K562 (cell line): ENCODE measurements at regions not wholly inside any gene's neighbourhood (a gene's known extent, or its start where the extent isn't known, plus 50 kb on each side); places are given as distances from the start of the nearest gene placed in this dataset.

Experiments
- ATAC-seq: fragments of 200-7000 bp; cut with Tn5 transposase; 3 replicates; pipeline ENCODE4 v1.9.1; 2020; ENCODE audit warnings: moderate library complexity
- BruUV-seq: library from RNA; stranded (reverse); fragments of 400-500 nt; replicated peaks from 2 replicates; lab custom pipeline; 2021; lab: Mats Ljungman, UMichigan
- CTCF ChIA-PET: fragments of 300-600 bp; formaldehyde crosslinking; extraction: SDS; loops from one replicate; lab custom pipeline; 2021; ENCODE audit warnings: low intra/inter-chr PET ratio; lab: Yijun Ruan, JAX
- POLR2A ChIA-PET: fragments of 300-600, 350-650 bp; sonication (Branson Sonifier 250); formaldehyde crosslinking; extraction: SDS; loops from one replicate; lab custom pipeline; 2021; ENCODE audit warnings: antibody characterized with exemption, inconsistent platforms; lab: Yijun Ruan, JAX
- DNase-seq, 4 experiments: peaks; one replicate each; pipeline versions ENCODE4 v3.0.0 to v3.0.0-alpha.2; 2011 to 2018; ENCODE audit warnings: low spot score in 3 of 4, mixed read lengths in 3 of 4; ENCODE audit errors: extremely low read depth in 1 of 4
- FAIRE-seq: peaks from 2 replicates; lab custom pipeline; 2011; peaks lifted over from hg19 to GRCh38; lab: Jason Lieb, UNC
- H2AFZ ChIP-seq: 2 replicates; pipeline ENCODE4 v1.6.0; 2011; ENCODE audit warnings: low read depth, low read length, control low read depth, inconsistent platforms
- H3K27ac ChIP-seq: fragments of 200-600 bp; 3 replicates; pipeline ENCODE4 v1.8.0; 2011; ENCODE audit warnings: low read depth, mild to moderate bottlenecking, control low read depth, inconsistent platforms, low read length, moderate library complexity, mixed read lengths; ENCODE audit errors: extremely low read depth
- H3K27me3 ChIP-seq, 2 experiments: fragments of 300-600 bp in 1 of 2; 2 replicates in 1 of 2; 3 replicates in 1 of 2; pipeline versions ENCODE4 v1.6.0 to v1.8.0; 2011; ENCODE audit warnings: inconsistent platforms in 2 of 2, low read length in 2 of 2, mild to moderate bottlenecking in 1 of 2, mixed read lengths in 1 of 2, moderate library complexity in 1 of 2; ENCODE audit not compliant: control insufficient read depth in 2 of 2, insufficient read depth in 2 of 2
- H3K36me3 ChIP-seq: fragments of 300-600 bp; 3 replicates; pipeline ENCODE4 v1.8.0; 2011; ENCODE audit warnings: mild to moderate bottlenecking, low read length, inconsistent platforms; ENCODE audit not compliant: control insufficient read depth, insufficient read depth
- H3K4me1 ChIP-seq, 2 experiments: fragments of 200-600 bp in 1 of 2; replicated peaks in 1 of 2; 2 replicates in 1 of 2; 3 replicates in 1 of 2; pipeline versions ENCODE4 v1.5.1 to v1.8.0; 2011; ENCODE audit warnings: inconsistent platforms in 2 of 2, low read length in 2 of 2, mild to moderate bottlenecking in 1 of 2, mixed read lengths in 1 of 2, moderate library complexity in 1 of 2; ENCODE audit not compliant: control insufficient read depth in 2 of 2, insufficient read depth in 2 of 2
- H3K4me2 ChIP-seq: 2 replicates; pipeline ENCODE4 v1.6.1; 2011; ENCODE audit warnings: low read length, control low read depth, inconsistent platforms, mixed read lengths; ENCODE audit not compliant: insufficient read depth
- H3K4me3 ChIP-seq: fragments of 200-600 bp; sonication (generic), shearing (Covaris generic); 2 replicates; pipeline ENCODE4 v1.5.1; 2016; ENCODE audit warnings: control low read depth, inconsistent platforms
- H3K79me2 ChIP-seq: fragments of 200-600 bp; 3 replicates; pipeline ENCODE4 v1.8.0; 2011; ENCODE audit warnings: low read length, inconsistent platforms; ENCODE audit not compliant: control insufficient read depth, insufficient read depth
- H3K9ac ChIP-seq, 2 experiments: 2 replicates each; pipeline versions ENCODE4 v1.6.0 to v1.6.1; 2011; ENCODE audit warnings: low read depth in 2 of 2, low read length in 2 of 2, control low read depth in 1 of 2, inconsistent platforms in 1 of 2, mild to moderate bottlenecking in 1 of 2, mixed read lengths in 1 of 2; ENCODE audit not compliant: insufficient read depth in 1 of 2
- H3K9me1 ChIP-seq: one replicate; pipeline ENCODE4 v1.6.0; 2011; ENCODE audit warnings: inconsistent platforms, mild to moderate bottlenecking, low read length, moderate library complexity; ENCODE audit not compliant: control insufficient read depth, insufficient read depth
- H3K9me3 ChIP-seq: replicated peaks from 2 replicates; pipeline ENCODE4 v1.5.1; 2011; ENCODE audit warnings: low read depth, low read length, inconsistent platforms; ENCODE audit not compliant: control insufficient read depth, insufficient read depth
- H4K20me1 ChIP-seq: replicated peaks from 2 replicates; pipeline ENCODE4 v1.6.1; 2011; ENCODE audit warnings: low read length, inconsistent platforms, mixed read lengths; ENCODE audit not compliant: control insufficient read depth, insufficient read depth
- CCAR2 ChIP-seq: fragments of 200-400 bp; formaldehyde crosslinking; IDR thresholded peaks from 2 replicates; pipeline ENCODE4 v1.6.1; 2017; ENCODE audit warnings: mild to moderate bottlenecking, low read depth, low read length
- FOS ChIP-seq: IDR thresholded peaks from 3 replicates; pipeline ENCODE4 v1.6.1; 2011; ENCODE audit not compliant: insufficient read length; ENCODE audit errors: extremely low read depth
- GABPA ChIP-seq: fragments of 200-800 bp; sonication (Bioruptor generic); conservative IDR thresholded peaks from 2 replicates; pipeline ENCODE4 v1.6.1; 2016; ENCODE audit warnings: low read depth, missing genetic modification characterization, missing compliant biosample characterization
- KDM4B ChIP-seq, 2 experiments: fragments of 450-650 bp in 1 of 2; sonication (generic) in 1 of 2; IDR thresholded peaks; 2 replicates each; pipeline ENCODE4 v1.6.1; 2016 to 2017; ENCODE audit warnings: borderline replicate concordance in 2 of 2, antibody characterized with exemption in 1 of 2, low read depth in 1 of 2, mild to moderate bottlenecking in 1 of 2
- MLX ChIP-seq, 2 experiments: fragments of 450-650 bp in 1 of 2; sonication (generic) in 1 of 2; formaldehyde crosslinking; conservative IDR thresholded peaks; 2 replicates each; pipeline versions ENCODE4 v1.4.0 to v1.8.1; 2020 to 2022; ENCODE audit warnings: mild to moderate bottlenecking in 1 of 2, missing genetic modification reagents in 1 of 2
- MTF1 ChIP-seq: fragments of 250-450 bp; sonication (Bioruptor Pico); IDR thresholded peaks from 2 replicates; pipeline ENCODE4 v1.9.0; 2021; ENCODE audit warnings: moderate library complexity, mild to moderate bottlenecking, inconsistent platforms, borderline replicate concordance
- NUFIP1 ChIP-seq: fragments of 450-650 bp; IDR thresholded peaks from 2 replicates; pipeline ENCODE4 v1.6.1; 2018; ENCODE audit not compliant: partially characterized antibody
- OTX1 ChIP-seq: fragments of 450-650 bp; formaldehyde crosslinking; IDR thresholded peaks from 2 replicates; pipeline ENCODE4 v1.4.0; 2022; ENCODE audit warnings: mild to moderate bottlenecking
- PHB ChIP-seq: fragments of 250-450 bp; sonication (Bioruptor Pico); IDR thresholded peaks from 2 replicates; pipeline ENCODE4 v1.5.0; 2021
- SMAD4 ChIP-seq: fragments of 250-450 bp; sonication (Bioruptor Pico); conservative IDR thresholded peaks from 2 replicates; pipeline ENCODE4 v1.8.0; 2021; ENCODE audit warnings: inconsistent platforms, mild to moderate bottlenecking, moderate library complexity
- SMARCC2 ChIP-seq: fragments of 450-650 bp; IDR thresholded peaks from 2 replicates; pipeline ENCODE4 v1.6.1; 2017; ENCODE audit warnings: antibody characterized with exemption, moderate library complexity, mild to moderate bottlenecking, low read depth
- TCF7 ChIP-seq: sonication (generic); IDR thresholded peaks from 2 replicates; pipeline ENCODE4 v1.6.1; 2016; ENCODE audit warnings: antibody characterized with exemption, borderline replicate concordance
- TEAD1 ChIP-seq, 2 experiments: fragments of 450-650 bp in 1 of 2; sonication (generic) in 1 of 2; formaldehyde crosslinking; IDR thresholded peaks; 2 replicates each; pipeline versions ENCODE4 v1.4.0 to v1.8.0; 2020 to 2022; ENCODE audit warnings: mild to moderate bottlenecking in 2 of 2, missing genetic modification reagents in 1 of 2
- U2AF2 ChIP-seq: fragments of 200-400 bp; formaldehyde crosslinking; optimal IDR thresholded peaks from 2 replicates; pipeline ENCODE3; 2017; ENCODE audit warnings: low read depth, mild to moderate bottlenecking, low read length
- ZBTB17 ChIP-seq: fragments of 450-650 bp; formaldehyde crosslinking; IDR thresholded peaks from 2 replicates; pipeline ENCODE4 v1.4.0; 2020; ENCODE audit warnings: mild to moderate bottlenecking
- ZFP1 ChIP-seq: fragments of 450-650 bp; formaldehyde crosslinking; IDR thresholded peaks from 2 replicates; pipeline ENCODE4 v1.4.0; 2020; ENCODE audit warnings: mild to moderate bottlenecking, mixed read lengths
- ZHX1 ChIP-seq: fragments of 150-350 bp; conservative IDR thresholded peaks from 2 replicates; pipeline ENCODE4 v1.6.1; 2014; ENCODE audit warnings: low read length
- ZNF239 ChIP-seq: fragments of 250-450 bp; sonication (Bioruptor Pico); IDR thresholded peaks from 2 replicates; pipeline ENCODE4 v1.4.0; 2020; ENCODE audit warnings: mild to moderate bottlenecking
- ZNF311 ChIP-seq: fragments of 250-450 bp; sonication (Bioruptor Pico); IDR thresholded peaks from 2 replicates; pipeline ENCODE4 v1.4.0; 2020; ENCODE audit warnings: mild to moderate bottlenecking, moderate library complexity
- ZNF324 ChIP-seq: fragments of 250-450 bp; sonication (Bioruptor Pico); IDR thresholded peaks from 2 replicates; pipeline ENCODE4 v1.4.0; 2020; ENCODE audit warnings: mild to moderate bottlenecking
- ZNF347 ChIP-seq: fragments of 450-650 bp; formaldehyde crosslinking; IDR thresholded peaks from 2 replicates; pipeline ENCODE4 v1.4.0; 2020; ENCODE audit warnings: low read depth, mild to moderate bottlenecking, moderate library complexity
- ZNF695 ChIP-seq: fragments of 450-650 bp; formaldehyde crosslinking; IDR thresholded peaks from 2 replicates; pipeline ENCODE4 v1.4.0; 2020; ENCODE audit warnings: mild to moderate bottlenecking, moderate library complexity
- ZNF764 ChIP-seq: fragments of 250-450 bp; sonication (Bioruptor Pico); IDR thresholded peaks from 2 replicates; pipeline ENCODE4 v1.4.0; 2020; ENCODE audit warnings: low read depth, mild to moderate bottlenecking, moderate library complexity
- WGBS: fragments of 100-300 bp; shearing (Covaris generic); methylation state at CpG from one replicate; pipeline ENCODE4 v1.1.6; 2016; ENCODE audit warnings: low coverage, mixed read lengths; ENCODE audit not compliant: insufficient coverage; ENCODE audit errors: missing lambda C conversion rate; 5-methylcytosine and 5-hydroxymethylcytosine counted together
- in situ Hi-C: fragments of 300-500 bp; cut with MboI; formaldehyde crosslinking; loops from 4 replicates; pipeline ENCODE4 v1.15.0; 2018; ENCODE audit warnings: inconsistent platforms, mixed read lengths
- intact Hi-C: fragments of 100-400 bp; cut with micrococcal nuclease; formaldehyde crosslinking; loops from 2 replicates; pipeline ENCODE4 v1.14.2; 2022

DNA sequence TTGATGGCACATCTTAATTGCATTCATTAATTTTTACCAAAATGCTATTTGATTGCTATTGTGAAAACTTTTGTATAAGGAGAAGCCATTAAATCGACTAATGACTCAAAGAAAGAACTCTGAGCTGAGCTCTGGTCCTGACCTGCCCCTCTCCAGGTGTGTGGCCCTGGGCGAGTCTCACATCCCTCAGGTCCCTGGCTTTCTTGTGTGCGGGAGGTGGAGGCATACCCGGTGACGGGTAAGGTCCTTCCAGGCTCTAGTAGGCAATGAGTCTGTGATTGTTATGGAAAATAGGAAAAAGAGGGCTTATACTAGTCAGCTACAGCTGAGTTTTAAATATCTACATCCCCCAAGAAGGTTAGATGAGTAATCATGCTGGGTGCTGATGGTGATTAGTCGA lies 248.1 kb downstream of the GATA3 start (continued):
- TF ChIP-seq SMAD4 (CRISPR knock-in tag) (no peak), ZNF311 (CRISPR knock-in tag) (no peak), ZNF239 (CRISPR knock-in tag) (no peak), MLX (CRISPR knock-in tag; conservative IDR thresholded peaks at IDR 0.05) (no peak), GABPA (tag) (no peak), PHB (CRISPR knock-in tag) (no peak), ZNF764 (no peak), ZFP1 (no peak), ZBTB17 (CRISPR knock-in tag) (no peak), TCF7 (no peak)

DNA sequence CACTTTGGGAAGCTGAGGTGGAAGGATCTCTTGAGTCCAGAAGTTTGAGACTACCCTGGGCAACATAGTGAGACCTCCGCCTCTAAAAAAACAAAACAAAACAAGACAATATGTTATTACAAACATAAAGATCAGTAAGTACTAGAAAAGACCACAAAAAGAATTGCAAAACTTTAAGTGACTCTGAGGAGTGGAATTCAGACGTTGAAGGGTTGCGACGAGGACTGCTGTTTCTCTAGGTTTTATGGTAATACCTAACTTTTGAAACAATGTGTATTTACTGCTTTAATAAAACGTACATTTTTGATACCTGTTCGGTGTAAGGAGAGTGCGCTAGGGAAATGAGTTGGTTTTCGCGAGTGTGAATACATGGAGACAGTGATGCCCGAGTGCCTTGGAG lies 250.4 kb downstream of the GATA3 start:
- Histone ChIP-seq H3K27ac (no peak overlapping the region), H3K27me3 (peaks cover 5 to 8% of the 10 kb centered on the region in 2 experiments; a peak in 3 of 5 replicates), H3K36me3 (no peaks in the 10 kb centered on the region), H2AFZ (no peak overlapping the region), H3K4me1 (no peaks in the 10 kb centered on the region), H3K4me3 (no peak overlapping the region), H3K4me2 (no peak overlapping the region), H4K20me1 (no peaks in the 10 kb centered on the region), H3K9me3 (no peaks in the 10 kb centered on the region), H3K9me1 (no peaks in the 10 kb centered on the region), H3K79me2 (no peaks in the 10 kb centered on the region), H3K9ac (no peak overlapping the region)
- ChIA-PET CTCF (no interaction called here), POLR2A (no interaction called here)
- ATAC-seq: no peak
- no TSS peak for BruUV-seq
- under 1% methylated on average over 10 of the region's 10 CpGs for WGBS
- no peak for FAIRE-seq
- intact Hi-C loops: no loop called here
- in situ Hi-C loops: no loop called here
- no peak for DNase-seq
- TF ChIP-seq ZNF347 (no peak), SMARCC2 (no peak), ZNF324 (CRISPR knock-in tag) (no peak), KDM4B (IDR thresholded peaks at IDR 0.05; ENCODE audit: borderline replicate concordance in 2 of 2, low read depth in 1 of 2) (no peak), U2AF2 (no peak), FOS (no peak), ZHX1 (no peak), OTX1 (CRISPR knock-in tag) (no peak), SMAD4 (CRISPR knock-in tag) (no peak), TEAD1 (CRISPR knock-in tag; IDR thresholded peaks at IDR 0.05) (no peak), ZNF695 (CRISPR knock-in tag) (no peak), MTF1 (no peak), NUFIP1 (no peak), CCAR2 (no peak)
